WTC11 (cell line): ENCODE measurements at regions not wholly inside any gene's neighbourhood (a gene's known extent, or its start where the extent isn't known, plus 50 kb on each side); places are given as distances from the start of the nearest gene placed in this dataset.

Experiments
- ATAC-seq: fragments of 200-7000 bp; cut with Tn5 transposase; 2 replicates; pipeline ENCODE4 v1.10.0; 2021; ENCODE audit warnings: mild to moderate bottlenecking, moderate library complexity
- CTCF ChIA-PET: fragments of 300-600 bp; sonication (Branson Sonifier 250); formaldehyde crosslinking; loops from one replicate; lab custom pipeline; 2021; ENCODE audit warnings: antibody characterized with exemption; lab: Charles Lee
- POLR2A ChIA-PET: fragments of 350-600 bp; sonication (Branson Sonifier 250); formaldehyde crosslinking; loops from one replicate; lab custom pipeline; 2021; ENCODE audit warnings: antibody characterized with exemption; lab: Charles Lee
- DNase-seq: peaks from one replicate; pipeline ENCODE4 v3.0.0; 2021; ENCODE audit warnings: low spot score
- H3K27ac Mint-ChIP-seq: 2 replicates; pipeline ENCODE4 v1.8.0; 2021; ENCODE audit warnings: mixed read lengths
- H3K27me3 Mint-ChIP-seq: 2 replicates; pipeline ENCODE4 v1.8.0; 2021; ENCODE audit warnings: low read depth, mild to moderate bottlenecking, moderate library complexity, mixed read lengths
- H3K36me3 Mint-ChIP-seq: 2 replicates; pipeline ENCODE4 v1.8.0; 2021; ENCODE audit warnings: mixed read lengths
- H3K4me1 Mint-ChIP-seq: 2 replicates; pipeline ENCODE4 v1.8.0; 2022; ENCODE audit warnings: mixed read lengths
- H3K4me3 Mint-ChIP-seq: 2 replicates; pipeline ENCODE4 v1.8.0; 2021; ENCODE audit warnings: mild to moderate bottlenecking, moderate library complexity, mixed read lengths
- H3K9me3 Mint-ChIP-seq: 2 replicates; pipeline ENCODE4 v1.8.0; 2021; ENCODE audit warnings: mixed read lengths
- CREB1 ChIP-seq: sonication (generic); formaldehyde crosslinking; IDR thresholded peaks from 2 replicates; pipeline ENCODE4 v1.8.0; 2023; ENCODE audit warnings: mild to moderate bottlenecking, missing genetic modification reagents
- CTCF ChIP-seq: fragments of 200-600 bp; IDR thresholded peaks from 2 replicates; pipeline ENCODE4 v1.8.0; 2022; ENCODE audit warnings: antibody characterized with exemption
- ETV6 ChIP-seq: sonication (generic); formaldehyde crosslinking; IDR thresholded peaks from 2 replicates; pipeline ENCODE4 v1.8.1; 2022; ENCODE audit warnings: mild to moderate bottlenecking, missing genetic modification reagents
- FOXJ3 ChIP-seq: sonication (generic); formaldehyde crosslinking; IDR thresholded peaks from 2 replicates; pipeline ENCODE4 v1.9.0; 2021; ENCODE audit warnings: missing genetic modification reagents, mild to moderate bottlenecking, borderline replicate concordance
- GTF2I ChIP-seq: fragments of 250-450 bp; sonication (Bioruptor Pico); conservative IDR thresholded peaks from 2 replicates; pipeline ENCODE4 v1.4.0; 2021; ENCODE audit warnings: mild to moderate bottlenecking
- IRF2 ChIP-seq: sonication (generic); formaldehyde crosslinking; IDR thresholded peaks from 2 replicates; pipeline ENCODE4 v1.8.0; 2022; ENCODE audit warnings: low read depth, missing genetic modification reagents, borderline replicate concordance
- JAZF1 ChIP-seq: fragments of 250-450 bp; sonication (Bioruptor Pico); IDR thresholded peaks from 2 replicates; pipeline ENCODE4 v1.9.0; 2021; ENCODE audit warnings: moderate library complexity, mild to moderate bottlenecking, inconsistent platforms
- KAT7 ChIP-seq: sonication (generic); formaldehyde crosslinking; IDR thresholded peaks from 2 replicates; pipeline ENCODE4 v1.8.1; 2023; ENCODE audit warnings: missing genetic modification reagents, mild to moderate bottlenecking, borderline replicate concordance
- MXD4 ChIP-seq: fragments of 250-450 bp; sonication (Bioruptor Pico); IDR thresholded peaks from 2 replicates; pipeline ENCODE4 v1.8.0; 2021; ENCODE audit warnings: mild to moderate bottlenecking, moderate library complexity, borderline replicate concordance
- OVOL2 ChIP-seq: fragments of 250-450 bp; sonication (Bioruptor Pico); IDR thresholded peaks from 2 replicates; pipeline ENCODE4 v1.9.0; 2021; ENCODE audit warnings: mild to moderate bottlenecking, borderline replicate concordance
- SMAD3 ChIP-seq: sonication (generic); formaldehyde crosslinking; IDR thresholded peaks from 2 replicates; pipeline ENCODE4 v1.8.0; 2022; ENCODE audit warnings: missing genetic modification reagents, mild to moderate bottlenecking, borderline replicate concordance
- SMAD4 ChIP-seq: sonication (generic); formaldehyde crosslinking; IDR thresholded peaks from 2 replicates; pipeline ENCODE4 v1.8.0; 2022; ENCODE audit warnings: mild to moderate bottlenecking, missing genetic modification reagents
- SP1 ChIP-seq: sonication (generic); formaldehyde crosslinking; conservative IDR thresholded peaks from 2 replicates; pipeline ENCODE4 v1.8.1; 2022; ENCODE audit warnings: missing genetic modification reagents
- TCF7 ChIP-seq: sonication (generic); formaldehyde crosslinking; IDR thresholded peaks from 2 replicates; pipeline ENCODE4 v1.8.0; 2022; ENCODE audit warnings: mild to moderate bottlenecking, low read depth, missing genetic modification reagents, moderate library complexity
- TEAD1 ChIP-seq: sonication (generic); formaldehyde crosslinking; IDR thresholded peaks from 2 replicates; pipeline ENCODE4 v1.8.0; 2022; ENCODE audit warnings: mild to moderate bottlenecking, missing genetic modification reagents
- ZNF232 ChIP-seq: sonication (generic); formaldehyde crosslinking; IDR thresholded peaks from 2 replicates; pipeline ENCODE4 v1.8.0; 2022; ENCODE audit warnings: mild to moderate bottlenecking, missing genetic modification reagents
- ZNF263 ChIP-seq: sonication (generic); formaldehyde crosslinking; IDR thresholded peaks from 2 replicates; pipeline ENCODE4 v1.8.1; 2022; ENCODE audit warnings: low read depth, mild to moderate bottlenecking, moderate library complexity, missing genetic modification reagents
- ZNF416 ChIP-seq: fragments of 250-450 bp; sonication (Bioruptor Pico); IDR thresholded peaks from 2 replicates; pipeline ENCODE4 v1.9.0; 2021; ENCODE audit warnings: mild to moderate bottlenecking, inconsistent platforms
- ZNF671 ChIP-seq: fragments of 250-450 bp; sonication (Bioruptor Pico); IDR thresholded peaks from 2 replicates; pipeline ENCODE4 v1.8.0; 2021; ENCODE audit warnings: mild to moderate bottlenecking
- TF ChIP-seq, protein P1 (sequence below): sonication (generic); formaldehyde crosslinking; IDR thresholded peaks from 2 replicates; pipeline ENCODE4 v1.8.1; 2022; ENCODE audit warnings: mild to moderate bottlenecking, missing genetic modification reagents, moderate library complexity, borderline replicate concordance
- TF ChIP-seq, protein P2 (sequence below): sonication (generic); formaldehyde crosslinking; conservative IDR thresholded peaks from 2 replicates; pipeline ENCODE4 v1.8.1; 2023; ENCODE audit warnings: mild to moderate bottlenecking, low read depth, missing genetic modification reagents, moderate library complexity
- TF ChIP-seq, protein P3 (sequence below): fragments of 250-450 bp; sonication (Bioruptor Pico); IDR thresholded peaks from 2 replicates; pipeline ENCODE4 v1.9.0; 2021; ENCODE audit warnings: mild to moderate bottlenecking
- TF ChIP-seq, protein P4 (sequence below): sonication (generic); formaldehyde crosslinking; IDR thresholded peaks from 2 replicates; pipeline ENCODE4 v1.8.1; 2023; ENCODE audit warnings: mild to moderate bottlenecking, missing genetic modification reagents, moderate library complexity

GRCh38 chr10:78251016-78251385 lies 217.3 kb downstream of the RPS24 start:
- Mint-ChIP-seq H3K4me1 (peaks cover 6% of the 10 kb centered on the region; the same call in 1 of the 2 replicates), H3K27ac (no peak overlapping the region), H3K36me3 (no peaks in the 10 kb centered on the region), H3K9me3 (no peaks in the 10 kb centered on the region), H3K27me3 (no peaks in the 10 kb centered on the region), H3K4me3 (no peak overlapping the region)
- ATAC-seq (no peak), DNase-seq (no peak)
- TF ChIP-seq FOXJ3 (no peak), MXD4 (CRISPR knock-in tag) (no peak), JAZF1 (CRISPR knock-in tag) (no peak), ZNF671 (CRISPR knock-in tag) (no peak), CREB1 (CRISPR knock-in tag) (no peak), GTF2I (no peak), ETV6 (CRISPR knock-in tag) (no peak), CTCF (no peak), SMAD4 (CRISPR knock-in tag) (no peak), KAT7 (CRISPR knock-in tag) (no peak), ZNF263 (no peak), IRF2 (CRISPR knock-in tag) (no peak), TEAD1 (CRISPR knock-in tag) (no peak), ZNF416 (CRISPR knock-in tag) (no peak), TCF7 (CRISPR knock-in tag) (no peak), SP1 (no peak)
- TF ChIP-seq, protein P1, sequence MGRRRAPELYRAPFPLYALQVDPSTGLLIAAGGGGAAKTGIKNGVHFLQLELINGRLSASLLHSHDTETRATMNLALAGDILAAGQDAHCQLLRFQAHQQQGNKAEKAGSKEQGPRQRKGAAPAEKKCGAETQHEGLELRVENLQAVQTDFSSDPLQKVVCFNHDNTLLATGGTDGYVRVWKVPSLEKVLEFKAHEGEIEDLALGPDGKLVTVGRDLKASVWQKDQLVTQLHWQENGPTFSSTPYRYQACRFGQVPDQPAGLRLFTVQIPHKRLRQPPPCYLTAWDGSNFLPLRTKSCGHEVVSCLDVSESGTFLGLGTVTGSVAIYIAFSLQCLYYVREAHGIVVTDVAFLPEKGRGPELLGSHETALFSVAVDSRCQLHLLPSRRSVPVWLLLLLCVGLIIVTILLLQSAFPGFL (CRISPR knock-in tag), result no peak
- TF ChIP-seq, protein P2, sequence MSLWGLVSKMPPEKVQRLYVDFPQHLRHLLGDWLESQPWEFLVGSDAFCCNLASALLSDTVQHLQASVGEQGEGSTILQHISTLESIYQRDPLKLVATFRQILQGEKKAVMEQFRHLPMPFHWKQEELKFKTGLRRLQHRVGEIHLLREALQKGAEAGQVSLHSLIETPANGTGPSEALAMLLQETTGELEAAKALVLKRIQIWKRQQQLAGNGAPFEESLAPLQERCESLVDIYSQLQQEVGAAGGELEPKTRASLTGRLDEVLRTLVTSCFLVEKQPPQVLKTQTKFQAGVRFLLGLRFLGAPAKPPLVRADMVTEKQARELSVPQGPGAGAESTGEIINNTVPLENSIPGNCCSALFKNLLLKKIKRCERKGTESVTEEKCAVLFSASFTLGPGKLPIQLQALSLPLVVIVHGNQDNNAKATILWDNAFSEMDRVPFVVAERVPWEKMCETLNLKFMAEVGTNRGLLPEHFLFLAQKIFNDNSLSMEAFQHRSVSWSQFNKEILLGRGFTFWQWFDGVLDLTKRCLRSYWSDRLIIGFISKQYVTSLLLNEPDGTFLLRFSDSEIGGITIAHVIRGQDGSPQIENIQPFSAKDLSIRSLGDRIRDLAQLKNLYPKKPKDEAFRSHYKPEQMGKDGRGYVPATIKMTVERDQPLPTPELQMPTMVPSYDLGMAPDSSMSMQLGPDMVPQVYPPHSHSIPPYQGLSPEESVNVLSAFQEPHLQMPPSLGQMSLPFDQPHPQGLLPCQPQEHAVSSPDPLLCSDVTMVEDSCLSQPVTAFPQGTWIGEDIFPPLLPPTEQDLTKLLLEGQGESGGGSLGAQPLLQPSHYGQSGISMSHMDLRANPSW (CRISPR knock-in tag), result no peak
- TF ChIP-seq, protein P3, sequence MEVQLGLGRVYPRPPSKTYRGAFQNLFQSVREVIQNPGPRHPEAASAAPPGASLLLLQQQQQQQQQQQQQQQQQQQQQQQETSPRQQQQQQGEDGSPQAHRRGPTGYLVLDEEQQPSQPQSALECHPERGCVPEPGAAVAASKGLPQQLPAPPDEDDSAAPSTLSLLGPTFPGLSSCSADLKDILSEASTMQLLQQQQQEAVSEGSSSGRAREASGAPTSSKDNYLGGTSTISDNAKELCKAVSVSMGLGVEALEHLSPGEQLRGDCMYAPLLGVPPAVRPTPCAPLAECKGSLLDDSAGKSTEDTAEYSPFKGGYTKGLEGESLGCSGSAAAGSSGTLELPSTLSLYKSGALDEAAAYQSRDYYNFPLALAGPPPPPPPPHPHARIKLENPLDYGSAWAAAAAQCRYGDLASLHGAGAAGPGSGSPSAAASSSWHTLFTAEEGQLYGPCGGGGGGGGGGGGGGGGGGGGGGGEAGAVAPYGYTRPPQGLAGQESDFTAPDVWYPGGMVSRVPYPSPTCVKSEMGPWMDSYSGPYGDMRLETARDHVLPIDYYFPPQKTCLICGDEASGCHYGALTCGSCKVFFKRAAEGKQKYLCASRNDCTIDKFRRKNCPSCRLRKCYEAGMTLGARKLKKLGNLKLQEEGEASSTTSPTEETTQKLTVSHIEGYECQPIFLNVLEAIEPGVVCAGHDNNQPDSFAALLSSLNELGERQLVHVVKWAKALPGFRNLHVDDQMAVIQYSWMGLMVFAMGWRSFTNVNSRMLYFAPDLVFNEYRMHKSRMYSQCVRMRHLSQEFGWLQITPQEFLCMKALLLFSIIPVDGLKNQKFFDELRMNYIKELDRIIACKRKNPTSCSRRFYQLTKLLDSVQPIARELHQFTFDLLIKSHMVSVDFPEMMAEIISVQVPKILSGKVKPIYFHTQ (CRISPR knock-in tag), result no peak
- POLR2A ChIA-PET, result no interaction called here
- CTCF ChIA-PET, result interaction anchor here (1.1 kb wide), 1 partner anchor 203 kb away, joined by 3 read pairs; no protein-coding TSS in a partner anchor

- no peaks in the 10 kb centered on the region for H3K27me3 Mint-ChIP-seq
- TF ChIP-seq ZNF232 (CRISPR knock-in tag) (no peak), SMAD3 (CRISPR knock-in tag) (no peak), OVOL2 (CRISPR knock-in tag) (no peak)
- TF ChIP-seq, protein P4, sequence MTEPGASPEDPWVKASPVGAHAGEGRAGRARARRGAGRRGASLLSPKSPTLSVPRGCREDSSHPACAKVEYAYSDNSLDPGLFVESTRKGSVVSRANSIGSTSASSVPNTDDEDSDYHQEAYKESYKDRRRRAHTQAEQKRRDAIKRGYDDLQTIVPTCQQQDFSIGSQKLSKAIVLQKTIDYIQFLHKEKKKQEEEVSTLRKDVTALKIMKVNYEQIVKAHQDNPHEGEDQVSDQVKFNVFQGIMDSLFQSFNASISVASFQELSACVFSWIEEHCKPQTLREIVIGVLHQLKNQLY, result no peak
- H3K9me3 Mint-ChIP-seq, result no peaks in the 10 kb centered on the region
- ChIA-PET CTCF (no interaction called here), POLR2A (no interaction called here)
- no peak overlapping the region for H3K4me3 Mint-ChIP-seq
- H3K27ac Mint-ChIP-seq, result no peak overlapping the region
- no peak for ATAC-seq
- DNase-seq, result no peak
- H3K36me3 Mint-ChIP-seq, result no peaks in the 10 kb centered on the region
- H3K4me1 Mint-ChIP-seq, result peaks cover 6% of the 10 kb centered on the region; the same call in 1 of the 2 replicates
Measured at GRCh38 chr10:78252286-78252685, 218.6 kb downstream of the RPS24 start.
